GM19452 (cell line): ENCODE measurements at regions not wholly inside any gene's neighbourhood (a gene's known extent, or its start where the extent isn't known, plus 50 kb on each side); places are given as distances from the start of the nearest gene placed in this dataset.
"Not testable (repeated sequence)": the region's sequence is repeated elsewhere in the genome, so short reads cannot be mapped to it uniquely, and the experiment has no call there.

Source experiments
- ATAC-seq: cut with Tn5 transposase; IDR thresholded peaks from one replicate; pipeline ENCODE4 v1.9.1; 2021; ENCODE audit not compliant: unreplicated experiment

DNA sequence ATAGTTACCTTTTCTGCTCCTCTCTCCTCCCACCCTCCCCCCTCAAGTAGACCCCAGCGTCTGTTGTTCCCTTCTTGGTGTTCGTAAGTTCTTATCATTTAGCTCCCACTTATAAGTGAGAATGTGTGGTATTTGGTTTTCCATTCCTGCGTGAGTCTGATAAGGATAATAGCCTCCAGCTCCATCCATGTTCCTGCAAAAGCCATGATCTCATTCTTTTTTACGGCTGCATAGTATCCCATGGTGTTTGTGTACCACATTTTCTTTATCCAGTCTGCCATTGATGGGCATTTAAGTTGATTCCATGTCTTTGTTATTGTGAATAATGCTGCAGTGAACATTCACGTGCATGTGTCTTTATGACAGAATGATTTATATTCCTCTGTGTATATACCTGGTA is 65.3 kb upstream of the FAM20A start:
- ATAC-seq: not testable (repeated sequence)

DNA sequence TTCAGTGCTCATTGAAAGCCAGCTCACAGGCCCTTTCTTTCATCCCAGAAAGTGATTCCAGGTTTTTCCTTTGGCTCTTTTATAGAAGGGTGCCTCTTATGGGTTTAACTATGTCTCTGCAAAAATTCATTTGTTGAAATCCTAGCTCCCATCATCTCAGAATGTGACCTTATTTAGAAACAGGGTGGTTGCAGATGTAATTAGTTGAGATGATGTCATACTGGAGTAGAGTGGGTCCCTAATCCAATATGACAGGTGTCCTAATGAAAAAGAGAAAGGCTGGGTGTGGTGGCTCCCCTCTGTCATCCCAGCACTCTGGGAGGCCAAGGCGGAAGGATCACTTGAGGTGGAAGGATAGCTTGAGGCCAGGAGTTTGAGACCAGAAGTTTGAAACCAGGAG is 64.2 kb upstream of the FAM20A start:
- no peak for ATAC-seq

DNA sequence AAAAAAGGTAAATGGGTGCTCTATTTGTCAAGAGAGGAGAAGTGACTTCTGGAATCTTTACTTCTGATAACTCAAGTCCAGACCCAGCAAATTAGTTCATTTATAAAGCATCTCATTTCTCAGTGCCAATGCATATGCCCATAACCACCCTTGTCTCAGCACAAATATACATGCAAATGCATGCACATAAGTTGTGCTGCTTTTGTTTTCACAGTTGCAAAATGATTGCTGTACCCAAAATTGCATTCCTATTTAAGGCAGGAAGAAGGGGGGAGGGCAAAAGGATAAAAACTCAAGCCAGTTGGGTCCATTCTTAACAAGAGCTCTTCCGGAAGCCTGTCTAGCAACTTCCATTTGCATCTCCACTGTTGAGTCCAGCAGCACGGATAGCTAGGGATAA is 61.3 kb upstream of the FAM20A start:
- ATAC-seq: no peak

DNA sequence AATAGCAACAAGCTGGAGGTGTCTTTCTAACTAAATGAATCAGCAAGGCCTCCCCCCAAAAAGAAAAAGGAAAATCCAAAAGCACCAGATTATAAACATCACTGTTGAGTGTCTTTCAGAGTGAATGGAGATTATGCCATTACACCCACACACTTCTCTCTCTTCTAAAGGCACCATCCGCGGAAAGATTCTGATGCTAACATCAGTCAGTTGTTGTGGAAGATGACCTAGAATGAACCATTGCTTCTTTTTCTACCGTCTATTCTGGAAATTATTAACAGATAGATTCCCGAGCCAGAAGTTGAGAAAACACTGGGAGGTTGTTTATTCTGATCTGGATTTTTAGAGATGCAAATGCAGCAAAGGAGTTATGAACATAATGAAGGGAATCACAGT is 60.9 kb upstream of the FAM20A start:
- no peak for ATAC-seq

DNA sequence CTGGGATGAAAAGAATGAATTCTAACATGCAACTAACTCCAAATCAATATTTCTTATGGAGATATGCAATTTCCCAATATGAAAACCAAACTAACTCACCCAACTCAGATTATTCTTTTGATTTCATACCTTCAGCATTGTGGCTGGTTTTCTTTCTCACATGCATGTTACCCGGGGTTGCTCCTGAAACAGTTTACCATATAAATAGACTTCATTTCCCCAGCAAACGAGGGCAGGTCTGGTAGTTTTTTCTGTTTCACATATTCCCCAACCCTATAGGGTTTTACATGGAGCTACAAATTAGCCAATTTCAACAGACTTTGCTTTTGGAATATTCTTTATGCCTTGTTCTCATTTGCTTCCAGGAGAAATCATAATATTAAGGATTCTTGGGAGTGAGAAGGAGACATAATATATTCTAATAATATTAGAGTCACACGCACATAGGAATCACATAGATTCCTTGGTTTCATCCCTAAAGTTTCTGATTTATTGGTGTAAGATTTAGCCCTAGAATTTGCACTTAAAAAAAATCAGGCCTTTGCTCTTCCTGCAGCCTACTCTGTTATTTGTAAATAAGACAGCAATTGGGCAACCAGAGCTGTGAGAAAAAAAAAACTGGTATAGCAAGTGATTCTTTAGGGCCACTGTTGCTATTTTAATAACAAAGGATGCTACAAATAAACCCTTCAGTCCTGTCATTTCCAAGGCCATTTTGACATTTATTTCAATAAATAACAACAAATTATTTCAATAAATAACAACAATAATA is 60.3 kb upstream of the FAM20A start:
- no peak for ATAC-seq

DNA sequence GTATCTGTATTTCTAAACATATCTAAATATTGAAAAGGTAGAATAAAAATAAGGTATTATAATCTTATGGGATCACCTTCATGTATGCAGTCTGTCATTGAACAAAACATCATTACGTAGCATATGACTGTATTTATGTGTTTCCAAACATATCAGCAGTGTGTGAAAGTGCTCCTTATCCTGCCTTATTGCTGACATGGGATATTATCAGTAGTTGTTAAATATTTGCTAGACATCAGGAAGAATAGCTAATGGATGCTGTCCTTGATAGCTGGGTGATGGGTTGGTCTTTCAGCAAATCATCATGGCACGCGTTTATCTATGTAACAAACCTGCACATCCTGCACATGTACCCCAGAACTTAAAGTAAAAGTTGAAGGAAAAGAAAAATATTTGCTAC is 59.1 kb upstream of the FAM20A start:
- ATAC-seq: no peak

DNA sequence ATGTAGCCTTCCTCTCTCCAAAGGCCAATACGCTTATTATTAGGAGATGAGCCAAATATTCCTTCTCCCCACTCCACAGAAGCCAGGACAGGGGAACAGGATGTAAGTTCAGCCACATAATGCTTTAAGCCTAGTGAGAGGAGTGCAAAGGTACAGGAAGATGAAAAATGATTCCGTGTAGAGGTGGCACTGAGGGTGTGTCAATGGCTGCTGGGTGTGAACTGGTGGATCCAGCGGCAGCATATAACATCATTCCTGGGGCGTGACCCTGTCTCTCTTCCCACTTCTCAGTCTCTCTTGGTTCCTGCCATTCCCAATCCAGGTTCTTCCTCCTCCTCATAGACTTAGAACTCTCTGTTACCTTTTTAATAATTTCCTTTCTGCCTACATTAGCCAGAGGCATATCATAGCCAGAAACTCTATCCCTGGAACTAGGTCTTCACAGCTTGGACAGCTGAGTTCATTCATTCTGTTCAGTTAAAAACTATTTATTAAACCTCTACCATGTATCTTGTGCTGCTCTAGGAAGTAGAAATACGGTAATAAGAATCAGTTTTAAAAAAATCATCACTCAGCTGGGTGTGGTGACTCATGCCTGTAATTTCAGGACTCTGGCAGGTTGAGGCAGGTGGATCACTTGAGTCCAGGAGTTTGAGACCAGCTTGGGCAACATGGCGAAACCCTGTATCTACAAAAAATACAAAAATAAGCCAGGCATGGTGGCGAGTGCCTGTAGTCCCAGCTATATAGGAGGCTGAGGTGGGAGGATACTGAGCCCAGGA is 58.0 kb upstream of the FAM20A start:
- ATAC-seq: no peak

DNA sequence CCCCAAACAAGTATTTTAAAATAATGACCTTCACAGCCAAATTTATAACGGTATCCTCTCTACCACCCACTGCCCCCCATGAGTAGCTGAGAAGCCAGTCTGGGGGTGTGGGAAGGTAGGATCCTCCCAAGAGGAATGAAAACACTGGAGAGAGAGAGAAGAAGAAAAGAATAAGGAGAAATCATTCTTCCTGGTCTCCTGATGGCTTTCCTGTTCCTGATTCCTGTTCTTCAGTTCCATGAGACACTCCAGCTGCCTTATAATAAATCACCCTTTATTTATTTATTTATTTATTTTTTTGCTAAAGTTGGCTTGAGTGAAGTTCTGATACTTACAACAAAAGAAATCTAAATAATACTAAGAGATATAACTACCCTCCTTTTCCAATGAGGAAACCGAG is 56.4 kb upstream of the FAM20A start:
- ATAC-seq: no peak

DNA sequence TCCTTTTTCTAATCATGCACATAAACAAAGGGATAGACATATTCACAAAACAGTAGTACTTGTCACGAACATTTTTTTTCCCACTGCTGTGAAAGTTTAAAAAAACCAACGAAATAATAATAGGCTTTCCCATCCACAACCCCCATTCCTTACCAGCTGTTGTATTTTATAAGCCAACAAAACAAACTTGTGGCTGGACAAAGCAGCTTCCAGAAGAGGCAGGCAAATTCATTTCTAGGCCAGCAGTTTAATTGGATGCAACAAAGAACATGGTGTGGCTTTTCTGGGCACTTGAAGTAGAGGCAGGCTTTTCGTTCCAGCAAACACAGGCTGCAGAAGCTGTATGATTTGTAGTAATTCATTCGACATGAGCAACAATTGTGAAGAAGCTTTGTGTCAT is 56.0 kb upstream of the FAM20A start:
- no peak for ATAC-seq

DNA sequence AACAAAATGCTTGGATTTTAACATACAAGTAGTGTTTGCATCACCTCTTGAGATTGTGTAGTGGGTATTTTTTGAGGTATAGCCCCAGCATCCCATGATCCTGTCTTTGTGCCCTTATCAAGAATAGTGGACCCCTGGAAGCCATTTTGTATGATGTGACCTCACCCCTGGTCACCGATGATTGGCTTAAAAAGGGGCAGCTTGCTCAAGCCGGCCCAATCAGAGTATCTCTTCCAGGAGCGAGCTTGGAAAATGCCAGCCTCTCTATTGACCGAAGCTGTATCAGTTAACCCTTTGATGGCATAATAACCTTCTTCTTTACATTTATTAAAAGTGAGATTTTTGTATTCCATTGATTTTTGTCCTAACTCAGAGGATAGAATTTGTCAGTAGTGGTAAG is 55.5 kb upstream of the FAM20A start:
- ATAC-seq: no peak
